ENCODE measurements at regions not wholly inside any gene's neighbourhood (a gene's known extent, or its start where the extent isn't known, plus 50 kb on each side); places are given as distances from the start of the nearest gene placed in this dataset.

GRCh38 chr7:136741941-136742340 lies 126.5 kb upstream of the CHRM2 start:
- Mint-ChIP-seq H3K27ac (ENCODE audit: unreplicated experiment) (no peak overlapping the region), H3K27me3 (ENCODE audit: low read depth, unreplicated experiment) (peaks cover 2% of the 10 kb centered on the region), H3K4me3 (ENCODE audit: unreplicated experiment) (no peak overlapping the region), H3K4me1 (ENCODE audit: low read depth, unreplicated experiment) (no peaks in the 10 kb centered on the region), H3K9me3 (ENCODE audit: unreplicated experiment) (peaks cover 2% of the 10 kb centered on the region), H3K36me3 (ENCODE audit: low read depth, unreplicated experiment) (no peaks in the 10 kb centered on the region)
- no peak overlapping the region for H3K27ac ChIP-seq (ENCODE audit: low read depth, low read length)
- H3K27me3 ChIP-seq (ENCODE audit: insufficient read depth, low read length) = no peaks in the 10 kb centered on the region
- H4K20me1 ChIP-seq (ENCODE audit: insufficient read depth, low read length) = no peaks in the 10 kb centered on the region
- no peak overlapping the region for H3K9ac ChIP-seq (ENCODE audit: low read length)
- TF ChIP-seq EZH2 (IDR thresholded peaks at IDR 0.05; ENCODE audit: insufficient read depth, low read length) (no peak), CTCF (IDR thresholded peaks at IDR 0.05; ENCODE audit: insufficient read depth, low read depth, low read length) (no peak)
- no peaks in the 10 kb centered on the region for H3K36me3 ChIP-seq (ENCODE audit: insufficient read depth, low read length)
- FAIRE-seq (no peak), DNase-seq (ENCODE audit: low read depth) (no peak)
- no peaks in the 10 kb centered on the region for H3K9me3 ChIP-seq (ENCODE audit: insufficient read depth, low read depth, low read length)
- H2AFZ ChIP-seq (ENCODE audit: low read depth, low read length) = no peak overlapping the region
- H3K4me3 ChIP-seq (ENCODE audit: insufficient read depth, low read depth, low read length) = no peak overlapping the region
- no peaks in the 10 kb centered on the region for H3K4me1 ChIP-seq (ENCODE audit: insufficient read depth, low read length)
- no peak overlapping the region for H3K4me2 ChIP-seq (ENCODE audit: low read length)
- no peaks in the 10 kb centered on the region for H3K79me2 ChIP-seq (ENCODE audit: insufficient read depth, low read length)

GRCh38 chr7:136728945-136729344 lies 139.5 kb upstream of the CHRM2 start:
- DNase-seq (ENCODE audit: low read depth) (no peak), FAIRE-seq (no peak)
- no peak for TF ChIP-seq EZH2 (IDR thresholded peaks at IDR 0.05; ENCODE audit: insufficient read depth, low read length)
- TF ChIP-seq CTCF (IDR thresholded peaks at IDR 0.05; ENCODE audit: insufficient read depth, low read depth, low read length) = no peak
- no peak overlapping the region for H3K4me3 Mint-ChIP-seq (ENCODE audit: unreplicated experiment)
- no peak overlapping the region for H3K27ac Mint-ChIP-seq (ENCODE audit: unreplicated experiment)
- Histone ChIP-seq H3K9ac (ENCODE audit: low read length) (no peak overlapping the region), H3K9me3 (ENCODE audit: insufficient read depth, low read depth, low read length) (no peaks in the 10 kb centered on the region), H3K79me2 (ENCODE audit: insufficient read depth, low read length) (no peaks in the 10 kb centered on the region), H2AFZ (ENCODE audit: low read depth, low read length) (no peak overlapping the region), H4K20me1 (ENCODE audit: insufficient read depth, low read length) (no peaks in the 10 kb centered on the region), H3K4me2 (ENCODE audit: low read length) (no peak overlapping the region), H3K27ac (ENCODE audit: low read depth, low read length) (no peak overlapping the region), H3K4me3 (ENCODE audit: insufficient read depth, low read depth, low read length) (no peak overlapping the region), H3K27me3 (ENCODE audit: insufficient read depth, low read length) (no peaks in the 10 kb centered on the region), H3K4me1 (ENCODE audit: insufficient read depth, low read length) (no peaks in the 10 kb centered on the region), H3K36me3 (ENCODE audit: insufficient read depth, low read length) (no peaks in the 10 kb centered on the region)
- no peaks in the 10 kb centered on the region for H3K27me3 Mint-ChIP-seq (ENCODE audit: low read depth, unreplicated experiment)
- H3K36me3 Mint-ChIP-seq (ENCODE audit: low read depth, unreplicated experiment) = no peaks in the 10 kb centered on the region
- H3K4me1 Mint-ChIP-seq (ENCODE audit: low read depth, unreplicated experiment) = no peaks in the 10 kb centered on the region
- H3K9me3 Mint-ChIP-seq (ENCODE audit: unreplicated experiment) = peaks cover 2% of the 10 kb centered on the region

- no peaks in the 10 kb centered on the region for H3K36me3 ChIP-seq (ENCODE audit: insufficient read depth, low read length)
- FAIRE-seq (no peak), DNase-seq (ENCODE audit: low read depth) (no peak)
- no peak overlapping the region for H3K4me3 ChIP-seq (ENCODE audit: insufficient read depth, low read depth, low read length)
- H3K9ac ChIP-seq (ENCODE audit: low read length) = no peak overlapping the region
- Mint-ChIP-seq H3K9me3 (ENCODE audit: unreplicated experiment) (peaks cover 2% of the 10 kb centered on the region), H3K27me3 (ENCODE audit: low read depth, unreplicated experiment) (no peaks in the 10 kb centered on the region), H3K27ac (ENCODE audit: unreplicated experiment) (no peak overlapping the region), H3K4me3 (ENCODE audit: unreplicated experiment) (no peak overlapping the region), H3K36me3 (ENCODE audit: low read depth, unreplicated experiment) (no peaks in the 10 kb centered on the region), H3K4me1 (ENCODE audit: low read depth, unreplicated experiment) (no peaks in the 10 kb centered on the region)
- no peaks in the 10 kb centered on the region for H3K27me3 ChIP-seq (ENCODE audit: insufficient read depth, low read length)
- no peak overlapping the region for H3K27ac ChIP-seq (ENCODE audit: low read depth, low read length)
- H3K4me2 ChIP-seq (ENCODE audit: low read length) = no peak overlapping the region
- no peak for TF ChIP-seq EZH2 (IDR thresholded peaks at IDR 0.05; ENCODE audit: insufficient read depth, low read length)
- no peak for TF ChIP-seq CTCF (IDR thresholded peaks at IDR 0.05; ENCODE audit: insufficient read depth, low read depth, low read length)
- H3K9me3 ChIP-seq (ENCODE audit: insufficient read depth, low read depth, low read length) = no peaks in the 10 kb centered on the region
- no peaks in the 10 kb centered on the region for H4K20me1 ChIP-seq (ENCODE audit: insufficient read depth, low read length)
- H3K4me1 ChIP-seq (ENCODE audit: insufficient read depth, low read length) = no peaks in the 10 kb centered on the region
- no peaks in the 10 kb centered on the region for H3K79me2 ChIP-seq (ENCODE audit: insufficient read depth, low read length)
- no peak overlapping the region for H2AFZ ChIP-seq (ENCODE audit: low read depth, low read length)
Measured at GRCh38 chr7:136726460-136726859, 142.0 kb upstream of the CHRM2 start.
